ENCODE measurements at regions not wholly inside any gene's neighbourhood (a gene's known extent, or its start where the extent isn't known, plus 50 kb on each side); places are given as distances from the start of the nearest gene placed in this dataset.

DNA sequence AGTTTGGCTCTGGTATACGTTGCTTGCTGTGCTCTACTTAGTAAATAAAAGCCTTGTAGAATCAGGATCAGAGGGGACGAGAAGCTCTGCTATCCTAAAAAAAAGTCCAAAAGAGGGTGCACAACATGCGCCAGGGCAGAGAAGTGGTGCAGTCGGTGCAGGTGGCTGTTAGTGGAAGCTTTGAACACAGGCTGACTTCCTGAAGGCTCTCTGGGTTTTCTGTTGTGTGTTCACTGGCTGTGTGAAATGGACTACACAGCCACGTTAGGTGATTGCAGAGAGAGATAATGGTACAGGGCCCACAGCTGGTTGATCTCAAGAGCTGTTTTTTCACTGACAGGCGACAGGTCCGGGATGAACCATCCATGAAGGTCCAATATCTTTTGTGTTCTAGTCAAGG, 167.4 kb downstream of the TMEM167A start (continued):
- TF ChIP-seq SMAD3 (CRISPR knock-in tag; IDR thresholded peaks at IDR 0.05): no peak

DNA sequence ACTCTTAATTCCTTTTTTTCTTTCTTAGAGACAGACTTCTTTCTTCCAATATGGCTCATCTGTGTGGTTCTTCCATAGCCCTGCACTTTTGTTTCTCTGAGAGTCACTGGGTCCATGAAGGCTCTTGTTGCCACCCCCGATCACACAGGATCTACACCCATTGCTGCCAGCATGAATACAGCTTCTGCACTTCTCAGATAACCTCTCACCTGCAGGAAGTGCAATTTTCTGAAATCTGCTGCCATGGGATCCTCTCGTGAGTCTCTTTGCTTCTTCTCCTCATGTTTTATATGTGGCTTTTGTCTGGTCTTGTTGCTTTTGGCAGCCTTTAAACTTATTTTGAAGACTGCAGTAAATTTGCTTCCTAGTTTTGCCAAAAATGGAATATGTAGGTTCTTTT, 171.2 kb downstream of the TMEM167A start:
- Histone ChIP-seq H3K27ac (ENCODE audit: extremely low read length, insufficient read depth, low read length) (no peak overlapping the region), H3K4me2 (ENCODE audit: low read depth, low read length) (no peak overlapping the region), H2AFZ (ENCODE audit: low read length) (no peak overlapping the region), H3K4me1 (ENCODE audit: insufficient read depth, low read length) (0 out of 2 replicates have a peak, but pooled peaks cover 9% of the 10 kb centered on the region), H3K4me3 (replicated peaks in 1 of 3; ENCODE audit: insufficient read depth in 1 of 3, low read depth in 2 of 3, low read length in 3 of 3) (no peak overlapping the region), H3K9ac (ENCODE audit: insufficient read depth, low read depth, low read length) (no peak overlapping the region), H3K27me3 (ENCODE audit: control insufficient read depth in 1 of 2, insufficient read depth in 2 of 2, low read length in 2 of 2) (no peaks in the 10 kb centered on the region), H3K9me3 (ENCODE audit: low read length) (peaks cover 18% of the 10 kb centered on the region), H3K79me2 (ENCODE audit: insufficient read depth, low read length) (no peaks in the 10 kb centered on the region), H4K20me1 (ENCODE audit: insufficient read depth, low read length) (no peaks in the 10 kb centered on the region), H3K36me3 (replicated peaks in 1 of 2; ENCODE audit: control insufficient read depth in 1 of 2, insufficient read depth in 2 of 2, low read length in 2 of 2) (no peaks in the 10 kb centered on the region)
- TF ChIP-seq NFKB2 (CRISPR knock-in tag; IDR thresholded peaks at IDR 0.05; ENCODE audit: borderline replicate concordance) (no peak), ZNF629 (CRISPR knock-in tag; conservative IDR thresholded peaks at IDR 0.05) (no peak), CENPT (CRISPR knock-in tag; IDR thresholded peaks at IDR 0.05; ENCODE audit: low read depth) (no peak), ZNF263 (CRISPR knock-in tag; IDR thresholded peaks at IDR 0.05) (no peak), RAD51 (IDR thresholded peaks at IDR 0.05; ENCODE audit: borderline replicate concordance) (no peak), ZMYM2 (CRISPR knock-in tag; IDR thresholded peaks at IDR 0.05) (no peak), ZNF547 (CRISPR knock-in tag; IDR thresholded peaks at IDR 0.05) (no peak), MAFF (IDR thresholded peaks at IDR 0.05; ENCODE audit: low read depth, low read length) (no peak), ARID4A (CRISPR knock-in tag; IDR thresholded peaks at IDR 0.05; ENCODE audit: borderline replicate concordance) (no peak), ZNF570 (CRISPR knock-in tag; IDR thresholded peaks at IDR 0.05; ENCODE audit: borderline replicate concordance) (no peak), ZNF225 (CRISPR knock-in tag; IDR thresholded peaks at IDR 0.05) (no peak), ZNF101 (CRISPR knock-in tag; IDR thresholded peaks at IDR 0.05; ENCODE audit: borderline replicate concordance, low read depth) (no peak), ZNF513 (CRISPR knock-in tag; conservative IDR thresholded peaks at IDR 0.05) (no peak)
- TF ChIP-seq, protein P1, sequence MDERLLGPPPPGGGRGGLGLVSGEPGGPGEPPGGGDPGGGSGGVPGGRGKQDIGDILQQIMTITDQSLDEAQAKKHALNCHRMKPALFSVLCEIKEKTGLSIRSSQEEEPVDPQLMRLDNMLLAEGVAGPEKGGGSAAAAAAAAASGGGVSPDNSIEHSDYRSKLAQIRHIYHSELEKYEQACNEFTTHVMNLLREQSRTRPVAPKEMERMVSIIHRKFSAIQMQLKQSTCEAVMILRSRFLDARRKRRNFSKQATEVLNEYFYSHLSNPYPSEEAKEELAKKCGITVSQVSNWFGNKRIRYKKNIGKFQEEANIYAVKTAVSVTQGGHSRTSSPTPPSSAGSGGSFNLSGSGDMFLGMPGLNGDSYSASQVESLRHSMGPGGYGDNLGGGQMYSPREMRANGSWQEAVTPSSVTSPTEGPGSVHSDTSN (CRISPR knock-in tag; IDR thresholded peaks at IDR 0.05): no peak
- ATAC-seq (no peak), FAIRE-seq (no peak), DNase-seq (ENCODE audit: low spot score) (no peak)
- no TSS peak for BruUV-seq (replicated peaks)
- in situ Hi-C loops (cut with HindIII; ENCODE audit: extremely low pct_ligation_motif_present, low pct_unique_long_range_greater_than_20kb): no loop called here
- CTCF ChIA-PET (ENCODE audit: low intra/inter-chr PET ratio, low total read pairs): no interaction called here
- intact Hi-C loops (cut with micrococcal nuclease; ENCODE audit: unreplicated experiment): no loop called here
- WGBS (ENCODE audit: low lambda C conversion rate): 14% methylated on average over 2 of the region's 2 CpGs
- POLR2A ChIA-PET: no interaction called here

Measured in HepG2 (cell line).